ENCODE measurements at regions not wholly inside any gene's neighbourhood (a gene's known extent, or its start where the extent isn't known, plus 50 kb on each side); places are given as distances from the start of the nearest gene placed in this dataset.

- DNase-seq (ENCODE audit: low read depth, low spot score) (no peak), ATAC-seq (no peak)
- Histone ChIP-seq H4K20me1 (ENCODE audit: insufficient read depth) (no peaks in the 10 kb centered on the region), H3K27me3 (ENCODE audit: insufficient read depth, low read length) (no peaks in the 10 kb centered on the region), H3K79me2 (ENCODE audit: insufficient read depth, low read length) (no peaks in the 10 kb centered on the region), H3K9me3 (ENCODE audit: control insufficient read depth in 1 of 2, insufficient read depth in 1 of 2, low read depth in 1 of 2, low read length in 2 of 2) (no peaks in the 10 kb centered on the region; a peak in 2 of 4 replicates), H2AFZ (ENCODE audit: low read depth, low read length, poor library complexity, severe bottlenecking) (no peak overlapping the region), H3K4me2 (ENCODE audit: low read length) (no peak overlapping the region), H3K27ac (ENCODE audit: low read depth, low read length) (no peak overlapping the region), H3K9ac (ENCODE audit: low read length) (no peak overlapping the region), H3K9me2 (ENCODE audit: insufficient read depth) (no peaks in the 10 kb centered on the region), H3K4me1 (ENCODE audit: control insufficient read depth in 1 of 2, insufficient read depth in 2 of 2, low read length in 2 of 2) (no peaks in the 10 kb centered on the region), H3K36me3 (ENCODE audit: control insufficient read depth in 1 of 2, insufficient read depth in 2 of 2, low read length in 2 of 2) (no peaks in the 10 kb centered on the region), H3K4me3 (replicated peaks in 1 of 2; ENCODE audit: low read depth in 1 of 2, low read length in 2 of 2) (no peak overlapping the region)
- intact Hi-C loops (cut with micrococcal nuclease): no loop called here
- ChIA-PET POLR2A (no interaction called here), CTCF (no interaction called here), RAD21 (ENCODE audit: low non-redundant PET in 1 of 2, low total read pairs in 2 of 2, uncharacterized antibody in 2 of 2, unreplicated experiment in 2 of 2) (no interaction called here)
- TF ChIP-seq CTCF (IDR thresholded peaks at IDR 0.05 in 2 of 3, conservative IDR thresholded peaks at IDR 0.05 in 1 of 3; ENCODE audit: borderline replicate concordance in 1 of 3, insufficient read depth in 1 of 3, low read depth in 2 of 3, low read length in 2 of 3): no peak
- no peak for TF ChIP-seq SIN3A (IDR thresholded peaks at IDR 0.05; ENCODE audit: low read depth)
- no peak for TF ChIP-seq ATF3 (IDR thresholded peaks at IDR 0.05)
- no peak for TF ChIP-seq POLR2A (IDR thresholded peaks at IDR 0.05; ENCODE audit: borderline replicate concordance, extremely low read depth, insufficient read depth, insufficient read length)
- no TSS peak for BruUV-seq (replicated peaks)
Measured at GRCh38 chr5:10162468-10162867, 87.2 kb downstream of the ATPSCKMT start.

GRCh38 chr5:10161778-10162177 lies 87.9 kb downstream of the ATPSCKMT start:
- H4K20me1 ChIP-seq (ENCODE audit: insufficient read depth): no peaks in the 10 kb centered on the region
- H3K9me2 ChIP-seq (ENCODE audit: insufficient read depth): no peaks in the 10 kb centered on the region
- no peak overlapping the region for H3K4me3 ChIP-seq (replicated peaks in 1 of 2; ENCODE audit: low read depth in 1 of 2, low read length in 2 of 2)
- no peak overlapping the region for H3K4me2 ChIP-seq (ENCODE audit: low read length)
- no TSS peak for BruUV-seq (replicated peaks)
- RAD21 ChIA-PET (ENCODE audit: low non-redundant PET in 1 of 2, low total read pairs in 2 of 2, uncharacterized antibody in 2 of 2, unreplicated experiment in 2 of 2): no interaction called here
- H3K79me2 ChIP-seq (ENCODE audit: insufficient read depth, low read length): no peaks in the 10 kb centered on the region
- H2AFZ ChIP-seq (ENCODE audit: low read depth, low read length, poor library complexity, severe bottlenecking): no peak overlapping the region
- intact Hi-C loops (cut with micrococcal nuclease): no loop called here
- ATAC-seq (no peak), DNase-seq (ENCODE audit: low read depth, low spot score) (no peak)
- CTCF ChIA-PET: no interaction called here
- H3K27ac ChIP-seq (ENCODE audit: low read depth, low read length): no peak overlapping the region
- H3K9ac ChIP-seq (ENCODE audit: low read length): no peak overlapping the region
- no peaks in the 10 kb centered on the region; a peak in 2 of 4 replicates for H3K9me3 ChIP-seq (ENCODE audit: control insufficient read depth in 1 of 2, insufficient read depth in 1 of 2, low read depth in 1 of 2, low read length in 2 of 2)
- H3K27me3 ChIP-seq (ENCODE audit: insufficient read depth, low read length): no peaks in the 10 kb centered on the region
- no peaks in the 10 kb centered on the region for H3K36me3 ChIP-seq (ENCODE audit: control insufficient read depth in 1 of 2, insufficient read depth in 2 of 2, low read length in 2 of 2)
- no peaks in the 10 kb centered on the region for H3K4me1 ChIP-seq (ENCODE audit: control insufficient read depth in 1 of 2, insufficient read depth in 2 of 2, low read length in 2 of 2)
- POLR2A ChIA-PET: no interaction called here
- no peak for TF ChIP-seq JUND (IDR thresholded peaks at IDR 0.05)
- TF ChIP-seq EZH2 (IDR thresholded peaks at IDR 0.05): no peak
- TF ChIP-seq SIN3A (IDR thresholded peaks at IDR 0.05; ENCODE audit: low read depth): no peak
- no peak for TF ChIP-seq REST (IDR thresholded peaks at IDR 0.05; ENCODE audit: low read depth)
- no peak for TF ChIP-seq ZNF274 (IDR thresholded peaks at IDR 0.05; ENCODE audit: low read depth, low read length)
- no peak for TF ChIP-seq ATF3 (IDR thresholded peaks at IDR 0.05)
- no peak for TF ChIP-seq ELF1 (IDR thresholded peaks at IDR 0.05; ENCODE audit: borderline replicate concordance, low read depth)
- TF ChIP-seq CBX3 (IDR thresholded peaks at IDR 0.05; ENCODE audit: low read depth): no peak
- no peak for TF ChIP-seq POLR2A (IDR thresholded peaks at IDR 0.05; ENCODE audit: borderline replicate concordance, extremely low read depth, insufficient read depth, insufficient read length)
- TF ChIP-seq RAD21 (IDR thresholded peaks at IDR 0.05; ENCODE audit: low read depth): no peak
- no peak for TF ChIP-seq ZFX (IDR thresholded peaks at IDR 0.05)
- TF ChIP-seq POLR2AphosphoS5 (IDR thresholded peaks at IDR 0.05; ENCODE audit: low read depth, low read length): no peak
- TF ChIP-seq SRF (IDR thresholded peaks at IDR 0.05; ENCODE audit: low read depth): no peak
- no peak for TF ChIP-seq SP1 (IDR thresholded peaks at IDR 0.05; ENCODE audit: low read depth)
